ENCODE measurements at regions not wholly inside any gene's neighbourhood (a gene's known extent, or its start where the extent isn't known, plus 50 kb on each side); places are given as distances from the start of the nearest gene placed in this dataset.

- no CpG with 5 or more reads among the region's 3 CpGs for WGBS, 2 experiments (ENCODE audit: extremely low coverage in 2 of 2, insufficient read length in 1 of 2)
- POLR2A ChIA-PET (ENCODE audit: unreplicated experiment) = no interaction called here
- DNase-seq = no peak
- H4K8ac ChIP-seq (ENCODE audit: low read depth in 2 of 2, low read length in 2 of 2) = no peak overlapping the region
- H4K5ac ChIP-seq (ENCODE audit: low read depth, low read length) = no peak overlapping the region
- H2AK5ac ChIP-seq (ENCODE audit: low read depth, low read length) = no peak overlapping the region
- no peaks in the 10 kb centered on the region for H3K79me1 ChIP-seq (ENCODE audit: low read depth in 1 of 2, low read length in 2 of 2)
- no peak overlapping the region for H3K4me2 ChIP-seq (ENCODE audit: low read depth, low read length)
- H4K20me1 ChIP-seq (ENCODE audit: insufficient read depth, low read length) = no peaks in the 10 kb centered on the region
- no peak overlapping the region for H3K4ac ChIP-seq (ENCODE audit: low read depth, low read length)
- intact Hi-C loops (cut with micrococcal nuclease) = no loop called here
- H3K9me3 ChIP-seq (ENCODE audit: control insufficient read depth, insufficient read depth, low read length) = no peaks in the 10 kb centered on the region
- H2AFZ ChIP-seq (replicated peaks; ENCODE audit: low read length, poor library complexity) = no peak overlapping the region
- no peak overlapping the region for H2BK120ac ChIP-seq (ENCODE audit: low read depth, low read length)
- no peak overlapping the region for H2AK9ac ChIP-seq (replicated peaks; ENCODE audit: low read depth, low read length, poor library complexity)
- TF ChIP-seq, protein P1, sequence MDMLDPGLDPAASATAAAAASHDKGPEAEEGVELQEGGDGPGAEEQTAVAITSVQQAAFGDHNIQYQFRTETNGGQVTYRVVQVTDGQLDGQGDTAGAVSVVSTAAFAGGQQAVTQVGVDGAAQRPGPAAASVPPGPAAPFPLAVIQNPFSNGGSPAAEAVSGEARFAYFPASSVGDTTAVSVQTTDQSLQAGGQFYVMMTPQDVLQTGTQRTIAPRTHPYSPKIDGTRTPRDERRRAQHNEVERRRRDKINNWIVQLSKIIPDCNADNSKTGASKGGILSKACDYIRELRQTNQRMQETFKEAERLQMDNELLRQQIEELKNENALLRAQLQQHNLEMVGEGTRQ (IDR thresholded peaks at IDR 0.05; ENCODE audit: low read depth, low read length) = no peak
- no peak overlapping the region for H3K56ac ChIP-seq (ENCODE audit: extremely low read depth, insufficient read depth, low read length)
- H3K4me1 ChIP-seq (ENCODE audit: control insufficient read depth, insufficient read depth, low read length) = no peaks in the 10 kb centered on the region
- H2BK5ac ChIP-seq (ENCODE audit: low read depth, low read length, poor library complexity, severe bottlenecking) = no peak overlapping the region
- H2BK15ac ChIP-seq (ENCODE audit: low read depth, low read length) = no peak overlapping the region
- H2BK20ac ChIP-seq (ENCODE audit: low read depth, low read length) = no peak overlapping the region
- H3K9me1 ChIP-seq (ENCODE audit: insufficient read depth, low read length) = no peaks in the 10 kb centered on the region
- no peak overlapping the region for H3K4me3 ChIP-seq (ENCODE audit: insufficient read depth, low read depth, low read length)
- H3K23ac ChIP-seq (ENCODE audit: low read depth, low read length) = no peak overlapping the region
- H3K14ac ChIP-seq (replicated peaks; ENCODE audit: low read depth, low read length) = no peak overlapping the region
- no peak overlapping the region for H3K27ac ChIP-seq (ENCODE audit: insufficient read depth, low read length)
- H3K27me3 ChIP-seq (ENCODE audit: control insufficient read depth, insufficient read depth, low read length) = peaks cover 3% of the 10 kb centered on the region; the same call in 1 of the 2 replicates
- H3K18ac ChIP-seq (ENCODE audit: low read depth, low read length) = no peak overlapping the region
- ATAC-seq (ENCODE audit: low read depth) = no peak
- H3K36me3 ChIP-seq (ENCODE audit: control insufficient read depth, insufficient read depth, low read length) = no peaks in the 10 kb centered on the region
- no TSS peak for BruUV-seq (replicated peaks)
- CTCF ChIA-PET = no interaction called here
- no peak overlapping the region for H4K91ac ChIP-seq (ENCODE audit: insufficient read depth, low read depth, low read length)
- in situ Hi-C loops (cut with MboI; ENCODE audit: low sequenced_read_pairs) = no loop called here
- H3K9ac ChIP-seq (ENCODE audit: low read depth, low read length) = no peak overlapping the region
- dilution Hi-C loops (cut with HindIII; ENCODE audit: low sequenced_read_pairs, unreplicated experiment) = no loop called here
These were observed 182.6 kb upstream of the PZP start for GRCh38 chr12:9390761-9391160.
